CD4-positive, alpha-beta T cell treated with Interleukin-17A for 4 hours (primary cell): ENCODE measurements at regions not wholly inside any gene's neighbourhood (a gene's known extent, or its start where the extent isn't known, plus 50 kb on each side); places are given as distances from the start of the nearest gene placed in this dataset.

Experiments
- DNase-seq: peaks from one replicate; pipeline ENCODE4 v3.0.0-alpha.2; 2020; ENCODE audit warnings: mixed read lengths

GRCh38 chr5:6806668-6807067 is 93.4 kb downstream of the TENT4A start:
- no peak for DNase-seq

GRCh38 chr5:6808462-6808861 is 95.2 kb downstream of the TENT4A start:
- DNase-seq: no peak

GRCh38 chr5:6810641-6811405 is 97.6 kb downstream of the TENT4A start:
- no peak for DNase-seq

- DNase-seq: no peak
Measured at GRCh38 chr5:6812091-6812490, 98.9 kb downstream of the TENT4A start.

GRCh38 chr5:6812800-6813731 is 99.8 kb downstream of the TENT4A start:
- DNase-seq: no peak

- DNase-seq: no peak
Measured at GRCh38 chr5:6814816-6815215, 101.6 kb downstream of the TENT4A start.

GRCh38 chr5:6818594-6819511 is 105.6 kb downstream of the TENT4A start:
- DNase-seq: no peak

- DNase-seq: no peak
Measured at GRCh38 chr5:6819521-6819920, 106.3 kb downstream of the TENT4A start.

GRCh38 chr5:6820851-6821479 is 107.7 kb downstream of the TENT4A start:
- DNase-seq: peak; percentile 51

GRCh38 chr5:6822068-6822467 is 108.8 kb downstream of the TENT4A start:
- DNase-seq: no peak

- DNase-seq: no peak
Measured at GRCh38 chr5:6822556-6823343, 109.5 kb downstream of the TENT4A start.

GRCh38 chr5:6823996-6824395 is 110.8 kb downstream of the TENT4A start:
- no peak for DNase-seq

GRCh38 chr5:6825678-6826244 is 112.5 kb downstream of the TENT4A start:
- no peak for DNase-seq

GRCh38 chr5:6826756-6827155 is 113.5 kb downstream of the TENT4A start:
- DNase-seq: no peak

GRCh38 chr5:6827526-6828219 is 114.4 kb downstream of the TENT4A start:
- peak; percentile 45 for DNase-seq

GRCh38 chr5:6829150-6829784 is 116.0 kb downstream of the TENT4A start:
- DNase-seq: peak; percentile 16

GRCh38 chr5:6830643-6831239 is 117.5 kb downstream of the TENT4A start:
- no peak for DNase-seq

GRCh38 chr5:6831678-6832671 is 118.7 kb downstream of the TENT4A start:
- no peak for DNase-seq
